ENCODE measurements at regions not wholly inside any gene's neighbourhood (a gene's known extent, or its start where the extent isn't known, plus 50 kb on each side); places are given as distances from the start of the nearest gene placed in this dataset.

GRCh38 chr2:207224791-207225482 lies 59.2 kb upstream of the KLF7 start:
- TF ChIP-seq CTCF (conservative IDR thresholded peaks at IDR 0.05; ENCODE audit: low read depth, low read length) (no peak), POLR2A (IDR thresholded peaks at IDR 0.05; ENCODE audit: low read depth, low read length) (no peak), USF2 (IDR thresholded peaks at IDR 0.05; ENCODE audit: low read depth, low read length) (no peak), MAZ (IDR thresholded peaks at IDR 0.05; ENCODE audit: borderline replicate concordance, low read depth, low read length) (no peak), ELK1 (IDR thresholded peaks at IDR 0.05; ENCODE audit: borderline replicate concordance, low read depth, low read length) (no peak), RAD21 (IDR thresholded peaks at IDR 0.05; ENCODE audit: low read length) (no peak), NFE2L2 (IDR thresholded peaks at IDR 0.05; ENCODE audit: low read depth, low read length) (no peak), FOS (IDR thresholded peaks at IDR 0.05; ENCODE audit: low read depth, low read length) (no peak), MXI1 (IDR thresholded peaks at IDR 0.05; ENCODE audit: borderline replicate concordance, low read depth, low read length) (no peak), MAFK (IDR thresholded peaks at IDR 0.05; ENCODE audit: low read depth, low read length) (no peak)

Measured in IMR-90 (cell line).